ENCODE measurements at regions not wholly inside any gene's neighbourhood (a gene's known extent, or its start where the extent isn't known, plus 50 kb on each side); places are given as distances from the start of the nearest gene placed in this dataset.

- WGBS = 100% methylated on average over 1 of the region's 1 CpG
- H3K9me3 ChIP-seq (ENCODE audit: insufficient read depth, low read depth, low read length) = no peaks in the 10 kb centered on the region
- no peaks in the 10 kb centered on the region for H3K36me3 ChIP-seq (ENCODE audit: insufficient read depth, low read length)
- no peaks in the 10 kb centered on the region for H3K27me3 ChIP-seq (ENCODE audit: insufficient read depth, low read length)
- H3K4me1 ChIP-seq (ENCODE audit: insufficient read depth, low read length) = peaks cover 5% of the 10 kb centered on the region; the same call in 1 of the 2 replicates
- H3K27ac ChIP-seq (ENCODE audit: low read depth, low read length) = no peak overlapping the region
- no peak overlapping the region for H3K9ac ChIP-seq (ENCODE audit: low read depth, low read length)
- no peak overlapping the region for H3K4me3 ChIP-seq (ENCODE audit: low read length)
These were observed 338.1 kb downstream of the RPRM start for GRCh38 chr2:153140498-153140897.

GRCh38 chr2:153138651-153139375 is 339.7 kb downstream of the RPRM start:
- Histone ChIP-seq H3K36me3 (ENCODE audit: insufficient read depth, low read length) (no peaks in the 10 kb centered on the region), H3K4me1 (ENCODE audit: insufficient read depth, low read length) (peaks cover 5% of the 10 kb centered on the region; the same call in 1 of the 2 replicates), H3K4me3 (ENCODE audit: low read length) (no peak overlapping the region), H3K27me3 (ENCODE audit: insufficient read depth, low read length) (no peaks in the 10 kb centered on the region), H3K9me3 (ENCODE audit: insufficient read depth, low read depth, low read length) (no peaks in the 10 kb centered on the region), H3K9ac (ENCODE audit: low read depth, low read length) (no peak overlapping the region), H3K27ac (ENCODE audit: low read depth, low read length) (no peak overlapping the region)
- WGBS = 100% methylated on average over 2 of the region's 2 CpGs

- Histone ChIP-seq H3K4me3 (ENCODE audit: low read length) (no peak overlapping the region), H3K27ac (ENCODE audit: low read depth, low read length) (no peak overlapping the region), H3K9me3 (ENCODE audit: insufficient read depth, low read depth, low read length) (no peaks in the 10 kb centered on the region), H3K4me1 (ENCODE audit: insufficient read depth, low read length) (peaks cover 5% of the 10 kb centered on the region; the same call in 1 of the 2 replicates), H3K27me3 (ENCODE audit: insufficient read depth, low read length) (no peaks in the 10 kb centered on the region), H3K36me3 (ENCODE audit: insufficient read depth, low read length) (no peaks in the 10 kb centered on the region), H3K9ac (ENCODE audit: low read depth, low read length) (no peak overlapping the region)
- WGBS = 90% methylated on average over 2 of the region's 2 CpGs
These were observed 342.3 kb downstream of the RPRM start for GRCh38 chr2:153136216-153136615.

GRCh38 chr2:153134725-153135124 is 343.8 kb downstream of the RPRM start:
- Histone ChIP-seq H3K9ac (ENCODE audit: low read depth, low read length) (no peak overlapping the region), H3K27me3 (ENCODE audit: insufficient read depth, low read length) (no peaks in the 10 kb centered on the region), H3K9me3 (ENCODE audit: insufficient read depth, low read depth, low read length) (peaks cover 4% of the 10 kb centered on the region; the same call in 1 of the 2 replicates), H3K27ac (ENCODE audit: low read depth, low read length) (no peak overlapping the region), H3K4me3 (ENCODE audit: low read length) (no peak overlapping the region), H3K36me3 (ENCODE audit: insufficient read depth, low read length) (no peaks in the 10 kb centered on the region), H3K4me1 (ENCODE audit: insufficient read depth, low read length) (no peaks in the 10 kb centered on the region)
- WGBS = no CpG with 5 or more reads among the region's 1 CpG

GRCh38 chr2:153133716-153134115 is 344.8 kb downstream of the RPRM start:
- 95% methylated on average over 3 of the region's 4 CpGs for WGBS

GRCh38 chr2:153132418-153132817 is 346.1 kb downstream of the RPRM start:
- H3K27ac ChIP-seq (ENCODE audit: low read depth, low read length) = no peak overlapping the region
- H3K27me3 ChIP-seq (ENCODE audit: insufficient read depth, low read length) = no peaks in the 10 kb centered on the region
- peaks cover 4% of the 10 kb centered on the region; the same call in 1 of the 2 replicates for H3K9me3 ChIP-seq (ENCODE audit: insufficient read depth, low read depth, low read length)
- no peak overlapping the region for H3K4me3 ChIP-seq (ENCODE audit: low read length)
- no peak overlapping the region for H3K9ac ChIP-seq (ENCODE audit: low read depth, low read length)
- H3K4me1 ChIP-seq (ENCODE audit: insufficient read depth, low read length) = no peaks in the 10 kb centered on the region
- WGBS = 90% methylated on average over 2 of the region's 3 CpGs
- no peaks in the 10 kb centered on the region for H3K36me3 ChIP-seq (ENCODE audit: insufficient read depth, low read length)

More at GRCh38 chr2:153133716-153134115, 344.8 kb downstream of the RPRM start:
- Histone ChIP-seq H3K4me3 (ENCODE audit: low read length) (no peak overlapping the region), H3K27me3 (ENCODE audit: insufficient read depth, low read length) (no peaks in the 10 kb centered on the region), H3K9me3 (ENCODE audit: insufficient read depth, low read depth, low read length) (peaks cover 4% of the 10 kb centered on the region; the same call in 1 of the 2 replicates), H3K27ac (ENCODE audit: low read depth, low read length) (no peak overlapping the region; the same call in 1 of the 2 replicates), H3K36me3 (ENCODE audit: insufficient read depth, low read length) (no peaks in the 10 kb centered on the region), H3K9ac (ENCODE audit: low read depth, low read length) (no peak overlapping the region), H3K4me1 (ENCODE audit: insufficient read depth, low read length) (no peaks in the 10 kb centered on the region)

- no peaks in the 10 kb centered on the region for H3K4me1 ChIP-seq (ENCODE audit: insufficient read depth, low read length)
- no peak overlapping the region for H3K27ac ChIP-seq (ENCODE audit: low read depth, low read length)
- H3K36me3 ChIP-seq (ENCODE audit: insufficient read depth, low read length) = no peaks in the 10 kb centered on the region
- no peaks in the 10 kb centered on the region for H3K9me3 ChIP-seq (ENCODE audit: insufficient read depth, low read depth, low read length)
- 96% methylated on average over 1 of the region's 1 CpG for WGBS
- no peaks in the 10 kb centered on the region for H3K27me3 ChIP-seq (ENCODE audit: insufficient read depth, low read length)
- H3K4me3 ChIP-seq (ENCODE audit: low read length) = no peak overlapping the region
- no peak overlapping the region for H3K9ac ChIP-seq (ENCODE audit: low read depth, low read length)
These were observed 363.4 kb downstream of the RPRM start for GRCh38 chr2:153115141-153115540.

- H3K36me3 ChIP-seq (ENCODE audit: insufficient read depth, low read length) = no peaks in the 10 kb centered on the region
- H3K27me3 ChIP-seq (ENCODE audit: insufficient read depth, low read length) = no peaks in the 10 kb centered on the region
- WGBS = 84% methylated on average over 3 of the region's 4 CpGs
- H3K4me3 ChIP-seq (ENCODE audit: low read length) = no peak overlapping the region
- H3K9ac ChIP-seq (ENCODE audit: low read depth, low read length) = no peak overlapping the region
- H3K27ac ChIP-seq (ENCODE audit: low read depth, low read length) = no peak overlapping the region
- no peaks in the 10 kb centered on the region for H3K9me3 ChIP-seq (ENCODE audit: insufficient read depth, low read depth, low read length)
- no peaks in the 10 kb centered on the region for H3K4me1 ChIP-seq (ENCODE audit: insufficient read depth, low read length)
These were observed 368.1 kb downstream of the RPRM start for GRCh38 chr2:153110486-153110885.

GRCh38 chr2:153109793-153110192 is 368.8 kb downstream of the RPRM start:
- WGBS = 100% methylated on average over 1 of the region's 3 CpGs
- no peak overlapping the region for H3K9ac ChIP-seq (ENCODE audit: low read depth, low read length)
- no peaks in the 10 kb centered on the region for H3K36me3 ChIP-seq (ENCODE audit: insufficient read depth, low read length)
- no peaks in the 10 kb centered on the region for H3K27me3 ChIP-seq (ENCODE audit: insufficient read depth, low read length)
- no peaks in the 10 kb centered on the region for H3K9me3 ChIP-seq (ENCODE audit: insufficient read depth, low read depth, low read length)
- no peaks in the 10 kb centered on the region for H3K4me1 ChIP-seq (ENCODE audit: insufficient read depth, low read length)
- no peak overlapping the region for H3K4me3 ChIP-seq (ENCODE audit: low read length)
- H3K27ac ChIP-seq (ENCODE audit: low read depth, low read length) = no peak overlapping the region

GRCh38 chr2:153106802-153107477 is 371.6 kb downstream of the RPRM start:
- Histone ChIP-seq H3K4me3 (ENCODE audit: low read length) (no peak overlapping the region), H3K9ac (ENCODE audit: low read depth, low read length) (no peak overlapping the region), H3K36me3 (ENCODE audit: insufficient read depth, low read length) (no peaks in the 10 kb centered on the region), H3K4me1 (ENCODE audit: insufficient read depth, low read length) (no peaks in the 10 kb centered on the region), H3K27me3 (ENCODE audit: insufficient read depth, low read length) (no peaks in the 10 kb centered on the region), H3K27ac (ENCODE audit: low read depth, low read length) (no peak overlapping the region), H3K9me3 (ENCODE audit: insufficient read depth, low read depth, low read length) (no peaks in the 10 kb centered on the region)
- 99% methylated on average over 1 of the region's 1 CpG for WGBS

- Histone ChIP-seq H3K4me1 (ENCODE audit: insufficient read depth, low read length) (no peaks in the 10 kb centered on the region), H3K9me3 (ENCODE audit: insufficient read depth, low read depth, low read length) (no peaks in the 10 kb centered on the region), H3K36me3 (ENCODE audit: insufficient read depth, low read length) (no peaks in the 10 kb centered on the region), H3K4me3 (ENCODE audit: low read length) (no peak overlapping the region), H3K27me3 (ENCODE audit: insufficient read depth, low read length) (no peaks in the 10 kb centered on the region), H3K9ac (ENCODE audit: low read depth, low read length) (no peak overlapping the region), H3K27ac (ENCODE audit: low read depth, low read length) (no peak overlapping the region)
- 94% methylated on average over 2 of the region's 2 CpGs for WGBS
These were observed 372.6 kb downstream of the RPRM start for GRCh38 chr2:153105829-153106578.

Measured in HUES64 (cell line).